Smooth muscle cell (in vitro differentiated cells): ENCODE measurements at regions not wholly inside any gene's neighbourhood (a gene's known extent, or its start where the extent isn't known, plus 50 kb on each side); places are given as distances from the start of the nearest gene placed in this dataset.

Experiments
- DNase-seq: peaks from one replicate; lab custom pipeline; 2025; ENCODE audit not compliant: unreplicated experiment; lab: John Stamatoyannopoulos, UW
- H2AFZ ChIP-seq: fragments of 200-600 bp; sonication (generic); 2 replicates; pipeline ENCODE4 v1.6.0; 2016; ENCODE audit warnings: antibody characterized with exemption, low read depth, mild to moderate bottlenecking
- H3F3A ChIP-seq: fragments of 200-600 bp; sonication (generic); 2 replicates; pipeline ENCODE4 v1.6.0; 2017; ENCODE audit warnings: antibody characterized with exemption, low read depth
- H3K27ac ChIP-seq: fragments of 200-600 bp; sonication (generic); 2 replicates; pipeline ENCODE4 v1.5.1; 2016; ENCODE audit warnings: low read depth, mild to moderate bottlenecking
- H3K27me3 ChIP-seq: fragments of 200-600 bp; sonication (generic); 2 replicates; pipeline ENCODE4 v1.6.1; 2016; ENCODE audit warnings: low read depth, mild to moderate bottlenecking
- H3K36me3 ChIP-seq: fragments of 200-600 bp; sonication (generic); 2 replicates; pipeline ENCODE4 v1.5.1; 2016; ENCODE audit warnings: low read depth
- H3K4me1 ChIP-seq: fragments of 200-600 bp; sonication (generic); 2 replicates; pipeline ENCODE4 v1.5.1; 2016; ENCODE audit warnings: low read depth
- H3K4me2 ChIP-seq: fragments of 200-600 bp; sonication (generic); 2 replicates; pipeline ENCODE4 v1.6.0; 2016; ENCODE audit warnings: mild to moderate bottlenecking
- H3K4me3 ChIP-seq: fragments of 200-600 bp; sonication (generic); 2 replicates; pipeline ENCODE4 v1.5.1; 2016; ENCODE audit warnings: mild to moderate bottlenecking
- H3K79me2 ChIP-seq: fragments of 200-600 bp; sonication (generic); 2 replicates; pipeline ENCODE4 v1.6.0; 2016; ENCODE audit warnings: low read depth, mild to moderate bottlenecking
- H3K9ac ChIP-seq: fragments of 200-600 bp; sonication (generic); 2 replicates; pipeline ENCODE4 v1.6.0; 2016; ENCODE audit warnings: low read depth
- H3K9me3 ChIP-seq: fragments of 200-600 bp; sonication (generic); replicated peaks from 2 replicates; pipeline ENCODE4 v1.5.1; 2016; ENCODE audit warnings: low read depth
- H4K20me1 ChIP-seq: fragments of 200-600 bp; sonication (generic); 2 replicates; pipeline ENCODE4 v1.6.0; 2016; ENCODE audit warnings: low read depth
- CTCF ChIP-seq: fragments of 200-600 bp; sonication (generic); IDR thresholded peaks from 2 replicates; pipeline ENCODE4 v1.5.1; 2017; ENCODE audit warnings: borderline replicate concordance, mild to moderate bottlenecking, antibody characterized with exemption; ENCODE audit not compliant: insufficient read depth, poor library complexity, severe bottlenecking
- WGBS: methylation state at CpG from one replicate; pipeline ENCODE4 v1.1.7; 2016; ENCODE audit warnings: low lambda C conversion rate; 5-methylcytosine and 5-hydroxymethylcytosine counted together

- WGBS, result 90% methylated on average over 2 of the region's 2 CpGs
- no peak overlapping the region for H3K27ac ChIP-seq
- DNase-seq, result no peak
- H2AFZ ChIP-seq, result no peak overlapping the region
- no peaks in the 10 kb centered on the region for H3F3A ChIP-seq
- no peak overlapping the region for H3K4me2 ChIP-seq
- H3K9me3 ChIP-seq, result no peaks in the 10 kb centered on the region
- no peaks in the 10 kb centered on the region for H3K4me1 ChIP-seq
- TF ChIP-seq CTCF, result no peak
- no peaks in the 10 kb centered on the region for H3K36me3 ChIP-seq
- no peaks in the 10 kb centered on the region for H3K79me2 ChIP-seq
- no peaks in the 10 kb centered on the region for H3K27me3 ChIP-seq
- no peak overlapping the region for H3K9ac ChIP-seq
- no peak overlapping the region for H3K4me3 ChIP-seq
- no peaks in the 10 kb centered on the region for H4K20me1 ChIP-seq
Measured at GRCh38 chr4:101593666-101594065, 196.9 kb upstream of the BANK1 start.

GRCh38 chr4:101584306-101584705, 206.2 kb upstream of the BANK1 start:
- no peaks in the 10 kb centered on the region for H4K20me1 ChIP-seq
- H3K4me2 ChIP-seq, result no peak overlapping the region
- no peak for TF ChIP-seq CTCF
- H3K4me3 ChIP-seq, result no peak overlapping the region
- H3K27me3 ChIP-seq, result no peaks in the 10 kb centered on the region
- no peaks in the 10 kb centered on the region for H3K4me1 ChIP-seq
- H3K9me3 ChIP-seq, result peaks cover 12% of the 10 kb centered on the region
- no peaks in the 10 kb centered on the region for H3F3A ChIP-seq
- no peaks in the 10 kb centered on the region for H3K79me2 ChIP-seq
- H3K27ac ChIP-seq, result no peak overlapping the region
- DNase-seq, result no peak
- WGBS, result 92% methylated on average over 2 of the region's 2 CpGs
- H3K36me3 ChIP-seq, result no peaks in the 10 kb centered on the region
- H2AFZ ChIP-seq, result no peak overlapping the region
- H3K9ac ChIP-seq, result no peak overlapping the region

GRCh38 chr4:101563126-101563525, 215.8 kb upstream of the PPP3CA start:
- H3K27ac ChIP-seq, result no peak overlapping the region
- H3F3A ChIP-seq, result no peaks in the 10 kb centered on the region
- H3K79me2 ChIP-seq, result no peaks in the 10 kb centered on the region
- no peak overlapping the region for H2AFZ ChIP-seq
- H3K36me3 ChIP-seq, result no peaks in the 10 kb centered on the region
- no peaks in the 10 kb centered on the region for H3K4me1 ChIP-seq
- 66% methylated on average over 5 of the region's 5 CpGs for WGBS
- peaks cover 5% of the 10 kb centered on the region for H3K9me3 ChIP-seq
- no peaks in the 10 kb centered on the region for H4K20me1 ChIP-seq
- no peak overlapping the region for H3K9ac ChIP-seq
- no peak overlapping the region for H3K4me3 ChIP-seq
- H3K27me3 ChIP-seq, result no peaks in the 10 kb centered on the region
- no peak for TF ChIP-seq CTCF
- no peak for DNase-seq
- H3K4me2 ChIP-seq, result no peak overlapping the region

- Histone ChIP-seq H3K27ac (no peak overlapping the region), H3K4me2 (no peak overlapping the region), H3K27me3 (no peaks in the 10 kb centered on the region), H3K9ac (no peak overlapping the region), H3K9me3 (no peaks in the 10 kb centered on the region), H3K4me3 (no peak overlapping the region), H3K36me3 (no peaks in the 10 kb centered on the region), H3K4me1 (no peaks in the 10 kb centered on the region), H2AFZ (no peak overlapping the region), H3K79me2 (no peaks in the 10 kb centered on the region), H3F3A (no peaks in the 10 kb centered on the region), H4K20me1 (no peaks in the 10 kb centered on the region)
- no peak for TF ChIP-seq CTCF
- 81% methylated on average over 4 of the region's 4 CpGs for WGBS
- DNase-seq, result no peak
Measured at GRCh38 chr4:101556842-101557241, 209.5 kb upstream of the PPP3CA start.
